ENCODE measurements at regions not wholly inside any gene's neighbourhood (a gene's known extent, or its start where the extent isn't known, plus 50 kb on each side); places are given as distances from the start of the nearest gene placed in this dataset.

- TF ChIP-seq POLR2A (IDR thresholded peaks at IDR 0.05) (no peak), CTCF (IDR thresholded peaks at IDR 0.05) (no peak), EP300 (IDR thresholded peaks at IDR 0.05) (no peak)
Measured at GRCh38 chr2:57209799-57210198, 836.8 kb upstream of the VRK2 start.

Data from ovary (tissue), 3 donors.